Nephron progenitor cell (in vitro differentiated cells): ENCODE measurements at regions not wholly inside any gene's neighbourhood (a gene's known extent, or its start where the extent isn't known, plus 50 kb on each side); places are given as distances from the start of the nearest gene placed in this dataset.
A peak's percentile ranks its signal among the peaks of the same experiment; 100 is the strongest.
"Not testable (repeated sequence)": the region's sequence is repeated elsewhere in the genome, so short reads cannot be mapped to it uniquely, and the experiment has no call there.

ENCODE experiments used
- DNase-seq: peaks from one replicate; pipeline ENCODE4 v3.0.0; 2021
- H3K27ac Mint-ChIP-seq: 2 replicates; pipeline ENCODE4 v1.8.0; 2021; ENCODE audit warnings: mild to moderate bottlenecking, moderate library complexity, mixed read lengths
- H3K27me3 Mint-ChIP-seq: 2 replicates; pipeline ENCODE4 v1.8.0; 2021; ENCODE audit warnings: mild to moderate bottlenecking, low read depth, mixed read lengths; ENCODE audit not compliant: poor library complexity
- H3K36me3 Mint-ChIP-seq: 2 replicates; pipeline ENCODE4 v1.8.0; 2021; ENCODE audit warnings: low read depth, mixed read lengths
- H3K4me1 Mint-ChIP-seq: 2 replicates; pipeline ENCODE4 v1.8.0; 2021; ENCODE audit warnings: mixed read lengths
- H3K4me3 Mint-ChIP-seq: 2 replicates; pipeline ENCODE4 v1.8.0; 2021; ENCODE audit warnings: mild to moderate bottlenecking, moderate library complexity, mixed read lengths
- H3K9me3 Mint-ChIP-seq: 2 replicates; pipeline ENCODE4 v1.8.0; 2021; ENCODE audit warnings: mild to moderate bottlenecking, moderate library complexity, mixed read lengths
- TF ChIP-seq, protein P1 (sequence below): fragments of 200-600 bp; sonication (generic); IDR thresholded peaks from 2 replicates; pipeline ENCODE4 v1.5.0; 2021; ENCODE audit warnings: antibody characterized with exemption

DNA sequence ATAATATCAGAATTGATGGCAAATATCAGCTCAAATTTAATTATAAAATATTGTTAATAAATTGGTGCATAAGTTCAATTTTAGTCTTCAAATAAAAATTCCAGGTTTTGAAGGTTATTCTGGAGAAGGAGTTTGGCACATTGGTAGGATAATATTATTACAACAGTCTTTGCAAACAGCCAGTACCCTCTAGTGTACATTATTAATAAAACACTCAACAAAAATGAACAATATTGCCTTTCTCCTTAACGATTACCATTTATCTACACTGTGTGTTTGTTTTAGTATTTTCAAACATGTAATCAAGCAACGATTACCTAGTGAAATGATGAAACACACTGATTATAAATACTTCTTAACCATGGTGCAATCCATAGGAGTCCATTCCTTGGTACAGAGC, 334.0 kb upstream of the FSIP2 start:
- TF ChIP-seq, protein P1, sequence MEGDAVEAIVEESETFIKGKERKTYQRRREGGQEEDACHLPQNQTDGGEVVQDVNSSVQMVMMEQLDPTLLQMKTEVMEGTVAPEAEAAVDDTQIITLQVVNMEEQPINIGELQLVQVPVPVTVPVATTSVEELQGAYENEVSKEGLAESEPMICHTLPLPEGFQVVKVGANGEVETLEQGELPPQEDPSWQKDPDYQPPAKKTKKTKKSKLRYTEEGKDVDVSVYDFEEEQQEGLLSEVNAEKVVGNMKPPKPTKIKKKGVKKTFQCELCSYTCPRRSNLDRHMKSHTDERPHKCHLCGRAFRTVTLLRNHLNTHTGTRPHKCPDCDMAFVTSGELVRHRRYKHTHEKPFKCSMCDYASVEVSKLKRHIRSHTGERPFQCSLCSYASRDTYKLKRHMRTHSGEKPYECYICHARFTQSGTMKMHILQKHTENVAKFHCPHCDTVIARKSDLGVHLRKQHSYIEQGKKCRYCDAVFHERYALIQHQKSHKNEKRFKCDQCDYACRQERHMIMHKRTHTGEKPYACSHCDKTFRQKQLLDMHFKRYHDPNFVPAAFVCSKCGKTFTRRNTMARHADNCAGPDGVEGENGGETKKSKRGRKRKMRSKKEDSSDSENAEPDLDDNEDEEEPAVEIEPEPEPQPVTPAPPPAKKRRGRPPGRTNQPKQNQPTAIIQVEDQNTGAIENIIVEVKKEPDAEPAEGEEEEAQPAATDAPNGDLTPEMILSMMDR: no peak
- no peak for DNase-seq
- H3K4me3 Mint-ChIP-seq: no peak overlapping the region
- no peaks in the 10 kb centered on the region for H3K4me1 Mint-ChIP-seq
- no peaks in the 10 kb centered on the region for H3K27me3 Mint-ChIP-seq
- no peaks in the 10 kb centered on the region for H3K36me3 Mint-ChIP-seq
- no peak overlapping the region for H3K27ac Mint-ChIP-seq
- H3K9me3 Mint-ChIP-seq: no peaks in the 10 kb centered on the region

DNA sequence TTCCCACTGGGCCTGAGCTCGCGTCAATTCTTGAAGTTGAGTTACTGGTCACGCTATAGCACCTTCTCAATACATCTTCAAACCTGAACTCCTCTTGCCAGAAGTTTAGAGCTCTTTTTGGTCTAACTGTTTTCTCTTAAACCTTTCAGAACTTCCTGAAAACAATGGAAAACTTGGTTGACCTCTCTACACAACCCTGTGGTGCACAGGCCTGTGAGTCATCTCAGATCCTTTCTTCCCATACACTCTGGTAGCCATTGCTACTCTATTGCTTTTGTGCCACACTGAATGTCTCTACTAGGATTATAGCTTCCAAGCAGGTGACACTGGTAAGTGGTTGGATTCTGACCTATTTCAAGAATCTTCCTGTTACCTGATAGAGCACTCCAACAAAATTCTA, 321.5 kb upstream of the FSIP2 start:
- no peak for DNase-seq
- TF ChIP-seq, protein P1: no peak
- Mint-ChIP-seq H3K27ac (no peak overlapping the region), H3K36me3 (peaks cover 4% of the 10 kb centered on the region), H3K9me3 (peaks cover 12% of the 10 kb centered on the region), H3K4me3 (no peak overlapping the region), H3K4me1 (no peaks in the 10 kb centered on the region), H3K27me3 (no peaks in the 10 kb centered on the region)

DNA sequence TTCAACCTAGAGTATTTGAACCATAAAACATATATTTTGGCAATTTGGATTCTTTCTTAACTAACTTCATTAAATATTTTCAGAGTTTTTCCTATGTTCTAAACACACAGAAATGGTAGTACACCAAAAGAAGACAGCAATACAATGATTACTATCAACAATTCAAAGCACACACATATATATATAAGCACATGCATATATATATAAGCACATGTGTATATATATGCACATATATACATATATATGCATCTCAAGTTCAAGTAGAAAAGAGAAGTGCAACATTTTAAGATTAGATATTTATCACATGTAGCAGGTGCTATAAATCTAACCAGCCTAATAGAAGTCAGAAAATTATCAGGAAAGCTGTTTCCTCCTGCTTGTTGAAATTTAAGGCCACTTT, 320.9 kb upstream of the FSIP2 start:
- peaks cover 4% of the 10 kb centered on the region for H3K36me3 Mint-ChIP-seq
- H3K4me3 Mint-ChIP-seq: no peak overlapping the region
- H3K9me3 Mint-ChIP-seq: peaks cover 12% of the 10 kb centered on the region
- DNase-seq: no peak
- TF ChIP-seq, protein P1: no peak
- no peak overlapping the region for H3K27ac Mint-ChIP-seq
- no peaks in the 10 kb centered on the region for H3K27me3 Mint-ChIP-seq
- no peaks in the 10 kb centered on the region for H3K4me1 Mint-ChIP-seq

DNA sequence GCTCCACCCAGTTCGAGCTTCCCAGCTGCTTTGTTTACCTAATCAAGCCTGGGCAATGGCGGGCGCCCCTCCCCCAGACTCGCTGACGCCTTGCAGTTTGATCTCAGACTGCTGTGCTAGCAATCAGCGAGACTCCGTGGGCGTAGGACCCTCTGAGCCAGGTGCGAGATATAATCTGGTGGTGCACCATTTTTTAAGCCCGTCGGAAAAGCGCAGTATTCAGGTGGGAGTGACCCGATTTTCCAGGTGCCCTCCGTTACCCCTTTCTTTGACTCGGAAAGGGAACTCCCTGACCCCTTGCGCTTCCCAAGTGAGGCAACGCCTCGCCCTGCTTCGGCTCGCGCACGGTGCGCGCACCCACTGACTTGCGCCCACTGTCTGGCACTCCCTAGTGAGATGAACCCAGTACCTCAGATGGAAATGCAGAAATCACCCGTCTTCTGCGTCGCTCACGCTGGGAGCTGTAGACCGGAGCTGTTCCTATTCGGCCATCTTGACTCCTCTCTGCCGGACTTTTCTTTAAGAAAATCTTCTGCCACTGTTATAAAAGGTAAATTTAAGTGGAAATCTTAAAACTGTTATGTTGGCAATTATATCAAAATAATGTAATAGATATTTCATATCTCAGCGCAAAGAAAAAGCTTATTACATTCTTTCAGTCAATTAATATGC, 313.5 kb upstream of the FSIP2 start:
- peak; percentile 55 for DNase-seq
- peak overlapping the region; percentile 94 for H3K4me3 Mint-ChIP-seq
- H3K9me3 Mint-ChIP-seq: peaks cover 13% of the 10 kb centered on the region
- H3K36me3 Mint-ChIP-seq: peaks cover 19% of the 10 kb centered on the region
- H3K27ac Mint-ChIP-seq: peak overlapping the region; percentile 96
- not testable (repeated sequence) for H3K27me3 Mint-ChIP-seq
- H3K4me1 Mint-ChIP-seq: peaks cover 25% of the 10 kb centered on the region

DNA sequence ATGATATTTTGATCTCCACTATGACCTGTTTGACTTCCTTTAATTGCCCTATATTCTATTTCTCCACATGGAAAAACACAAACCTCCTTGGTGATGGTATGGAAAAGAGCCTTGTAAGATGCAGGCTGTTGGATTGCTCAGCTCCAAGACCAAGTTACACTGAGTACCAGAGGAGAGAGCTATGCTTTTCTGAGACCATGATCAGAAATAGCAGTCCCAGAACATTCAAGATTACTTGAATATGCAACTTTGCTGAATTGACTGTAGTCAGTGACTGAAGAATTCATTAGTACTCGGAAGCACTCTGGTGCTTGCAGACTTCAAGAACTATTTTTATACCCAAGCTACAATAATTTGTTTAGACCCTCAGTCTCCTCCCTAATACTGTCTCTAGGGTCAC, 310.6 kb upstream of the FSIP2 start:
- peaks cover 16% of the 10 kb centered on the region for H3K9me3 Mint-ChIP-seq
- peak overlapping the region; percentile 70 for H3K4me3 Mint-ChIP-seq
- H3K4me1 Mint-ChIP-seq: peaks cover 25% of the 10 kb centered on the region
- no peaks in the 10 kb centered on the region for H3K27me3 Mint-ChIP-seq
- TF ChIP-seq, protein P1: no peak
- no peak for DNase-seq
- peaks cover 44% of the 10 kb centered on the region for H3K36me3 Mint-ChIP-seq
- no peak overlapping the region for H3K27ac Mint-ChIP-seq

DNA sequence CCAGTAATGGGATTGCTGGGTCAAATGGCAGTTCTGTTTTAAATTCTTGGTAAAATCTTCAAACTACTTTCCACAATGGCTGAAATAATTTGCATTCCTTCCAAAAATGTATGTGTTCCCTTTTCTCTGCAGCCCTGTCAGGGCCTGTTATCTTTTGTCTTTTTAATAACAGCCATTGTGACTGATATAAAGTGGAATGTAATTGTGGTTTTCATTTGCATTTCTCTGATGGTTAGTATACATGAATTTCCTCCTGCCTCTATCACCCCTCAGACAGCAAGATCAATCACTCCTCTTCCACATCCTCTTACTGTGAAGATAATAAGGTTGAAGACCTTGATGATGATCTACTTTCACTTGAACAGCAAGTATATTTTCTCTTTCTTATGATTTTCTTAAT, 304.8 kb upstream of the FSIP2 start:
- Mint-ChIP-seq H3K4me3 (no peak overlapping the region), H3K27ac (no peak overlapping the region), H3K27me3 (no peaks in the 10 kb centered on the region), H3K9me3 (peaks cover 29% of the 10 kb centered on the region), H3K36me3 (peaks cover 58% of the 10 kb centered on the region), H3K4me1 (peaks cover 3% of the 10 kb centered on the region)
- DNase-seq: no peak
- TF ChIP-seq, protein P1: no peak
